ENCODE measurements at regions not wholly inside any gene's neighbourhood (a gene's known extent, or its start where the extent isn't known, plus 50 kb on each side); places are given as distances from the start of the nearest gene placed in this dataset.

DNA sequence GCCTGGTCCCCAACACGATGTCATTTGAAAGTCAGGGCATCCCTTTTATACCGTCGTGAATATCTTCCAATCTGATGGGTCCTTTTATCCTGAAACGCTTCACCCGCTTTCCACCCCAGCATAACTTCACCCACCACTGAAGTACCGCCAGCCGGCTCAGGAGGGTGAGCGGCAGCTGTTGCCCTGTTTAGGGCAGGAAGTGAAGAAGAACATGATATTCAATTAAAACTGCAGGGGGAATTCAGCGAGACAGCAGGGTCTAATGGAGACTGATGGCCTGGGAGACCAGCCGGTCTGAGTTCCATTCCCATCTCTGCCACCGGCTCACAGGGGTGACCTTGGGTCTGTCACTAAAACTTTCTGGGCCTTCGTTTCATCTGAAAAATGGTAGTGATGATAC, 68.2 kb upstream of the EGFLAM start:
- TF ChIP-seq, protein P1, sequence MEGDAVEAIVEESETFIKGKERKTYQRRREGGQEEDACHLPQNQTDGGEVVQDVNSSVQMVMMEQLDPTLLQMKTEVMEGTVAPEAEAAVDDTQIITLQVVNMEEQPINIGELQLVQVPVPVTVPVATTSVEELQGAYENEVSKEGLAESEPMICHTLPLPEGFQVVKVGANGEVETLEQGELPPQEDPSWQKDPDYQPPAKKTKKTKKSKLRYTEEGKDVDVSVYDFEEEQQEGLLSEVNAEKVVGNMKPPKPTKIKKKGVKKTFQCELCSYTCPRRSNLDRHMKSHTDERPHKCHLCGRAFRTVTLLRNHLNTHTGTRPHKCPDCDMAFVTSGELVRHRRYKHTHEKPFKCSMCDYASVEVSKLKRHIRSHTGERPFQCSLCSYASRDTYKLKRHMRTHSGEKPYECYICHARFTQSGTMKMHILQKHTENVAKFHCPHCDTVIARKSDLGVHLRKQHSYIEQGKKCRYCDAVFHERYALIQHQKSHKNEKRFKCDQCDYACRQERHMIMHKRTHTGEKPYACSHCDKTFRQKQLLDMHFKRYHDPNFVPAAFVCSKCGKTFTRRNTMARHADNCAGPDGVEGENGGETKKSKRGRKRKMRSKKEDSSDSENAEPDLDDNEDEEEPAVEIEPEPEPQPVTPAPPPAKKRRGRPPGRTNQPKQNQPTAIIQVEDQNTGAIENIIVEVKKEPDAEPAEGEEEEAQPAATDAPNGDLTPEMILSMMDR (conservative IDR thresholded peaks at IDR 0.05; ENCODE audit: low read depth, low read length): no peak
- no peak for TF ChIP-seq EZH2 (IDR thresholded peaks at IDR 0.05; ENCODE audit: borderline replicate concordance, low read depth, low read length, poor library complexity, severe bottlenecking)
